ENCODE measurements at regions not wholly inside any gene's neighbourhood (a gene's known extent, or its start where the extent isn't known, plus 50 kb on each side); places are given as distances from the start of the nearest gene placed in this dataset.

GRCh38 chr16:54462771-54463170 is 176.2 kb upstream of the IRX3 start:
- peaks cover 40% of the 10 kb centered on the region for H3K9me3 ChIP-seq
- H3K27me3 ChIP-seq = no peaks in the 10 kb centered on the region
- no peak overlapping the region for H3K4me3 ChIP-seq
- no peak for TF ChIP-seq Cebpa-rat (IDR thresholded peaks at IDR 0.05)
- H3K9ac ChIP-seq = no peak overlapping the region
- H3K4me1 ChIP-seq = peaks cover 23% of the 10 kb centered on the region
- no peak overlapping the region for H3K4me2 ChIP-seq
- no peak overlapping the region for H3K27ac ChIP-seq
- H3K36me3 ChIP-seq = peaks cover 3% of the 10 kb centered on the region; the same call in 1 of the 2 replicates
- no peaks in the 10 kb centered on the region for H4K20me1 ChIP-seq

- H3K27ac ChIP-seq = no peak overlapping the region
- TF ChIP-seq Cebpa-rat (IDR thresholded peaks at IDR 0.05) = no peak
- peaks cover 29% of the 10 kb centered on the region for H3K4me1 ChIP-seq
- H3K27me3 ChIP-seq = no peaks in the 10 kb centered on the region
- H3K9ac ChIP-seq = no peak overlapping the region
- no peak overlapping the region for H3K4me2 ChIP-seq
- H3K36me3 ChIP-seq = peaks cover 3% of the 10 kb centered on the region; the same call in 1 of the 2 replicates
- peaks cover 40% of the 10 kb centered on the region for H3K9me3 ChIP-seq
- no peak overlapping the region for H3K4me3 ChIP-seq
- H4K20me1 ChIP-seq = no peaks in the 10 kb centered on the region
Observed at GRCh38 chr16:54462151-54462651, 175.6 kb upstream of the IRX3 start.

- Histone ChIP-seq H3K36me3 (peaks cover 3% of the 10 kb centered on the region; the same call in 1 of the 2 replicates), H3K4me3 (no peak overlapping the region), H3K27ac (no peak overlapping the region), H3K27me3 (no peaks in the 10 kb centered on the region), H3K9me3 (peaks cover 31% of the 10 kb centered on the region), H3K4me2 (peak overlapping the region; percentile 59), H3K9ac (no peak overlapping the region), H3K4me1 (peaks cover 47% of the 10 kb centered on the region), H4K20me1 (no peaks in the 10 kb centered on the region)
- no peak for TF ChIP-seq Cebpa-rat (IDR thresholded peaks at IDR 0.05)
Observed at GRCh38 chr16:54460263-54460860, 173.8 kb upstream of the IRX3 start.

DNA sequence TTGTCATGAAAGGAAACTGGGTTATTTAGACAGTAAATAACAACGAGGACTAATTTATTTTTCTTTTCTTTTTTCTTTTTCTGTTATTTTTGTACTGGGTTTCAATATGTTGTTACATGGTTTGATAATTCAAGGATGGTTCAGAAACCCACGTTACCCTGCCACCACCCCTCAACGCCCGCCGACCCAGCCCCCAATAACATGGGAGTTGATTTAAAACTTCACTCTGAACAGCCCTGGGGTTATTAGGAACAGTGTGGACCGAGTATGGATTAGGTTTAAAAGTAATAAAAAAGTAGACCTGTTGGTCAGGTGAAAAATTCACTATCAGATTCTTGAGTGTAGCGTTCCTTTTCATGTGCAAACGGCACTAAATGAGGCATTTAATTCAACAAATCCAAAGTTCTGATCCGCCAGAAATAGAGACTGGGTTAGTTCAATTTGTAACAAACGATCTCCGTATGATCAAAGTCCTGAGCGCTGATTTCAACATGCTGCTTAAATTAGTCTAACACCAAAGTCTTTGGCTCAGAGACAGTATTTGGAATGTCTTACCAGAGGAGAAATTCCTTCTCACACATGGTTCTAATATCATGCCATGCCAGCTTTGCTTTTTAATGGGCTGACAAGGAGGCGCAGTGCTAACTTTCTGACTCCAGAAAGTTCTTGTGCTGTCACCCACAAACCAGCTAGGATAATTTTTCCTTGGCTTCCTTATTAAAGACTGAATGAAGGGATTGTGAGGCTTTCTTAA is 173.1 kb upstream of the IRX3 start:
- H3K4me3 ChIP-seq = no peak overlapping the region
- peaks cover 25% of the 10 kb centered on the region for H3K9me3 ChIP-seq
- H3K36me3 ChIP-seq = peaks cover 3% of the 10 kb centered on the region; the same call in 1 of the 2 replicates
- H3K9ac ChIP-seq = no peak overlapping the region
- H3K27ac ChIP-seq = no peak overlapping the region
- H3K4me2 ChIP-seq = peak overlapping the region; percentile 59
- no peaks in the 10 kb centered on the region for H3K27me3 ChIP-seq
- no peaks in the 10 kb centered on the region for H4K20me1 ChIP-seq
- peaks cover 54% of the 10 kb centered on the region for H3K4me1 ChIP-seq
- TF ChIP-seq Cebpa-rat (IDR thresholded peaks at IDR 0.05) = no peak

DNA sequence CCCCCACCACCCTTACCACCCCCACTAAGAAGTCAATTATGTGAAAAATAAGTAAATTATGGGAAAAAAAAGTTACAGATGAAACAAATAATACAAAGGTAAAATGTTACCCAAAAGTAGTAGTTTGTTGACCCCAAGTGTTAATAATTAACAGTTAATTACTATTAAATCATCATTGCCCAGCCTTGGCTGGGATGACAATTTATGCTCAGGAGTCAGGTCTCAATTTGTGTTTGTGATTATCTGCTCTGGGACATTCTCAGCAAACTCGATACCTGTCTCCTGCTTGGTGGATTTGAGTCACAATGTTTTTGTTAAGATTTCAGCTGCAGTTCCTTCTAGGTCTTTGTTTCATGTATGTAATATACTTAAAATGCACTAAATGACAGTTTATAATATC is 172.3 kb upstream of the IRX3 start:
- Histone ChIP-seq H3K9ac (no peak overlapping the region), H3K9me3 (peaks cover 17% of the 10 kb centered on the region), H3K4me3 (no peak overlapping the region), H3K36me3 (peaks cover 3% of the 10 kb centered on the region; the same call in 1 of the 2 replicates), H3K27ac (no peak overlapping the region), H3K4me1 (peaks cover 61% of the 10 kb centered on the region), H4K20me1 (no peaks in the 10 kb centered on the region), H3K4me2 (no peak overlapping the region), H3K27me3 (no peaks in the 10 kb centered on the region)
- no peak for TF ChIP-seq Cebpa-rat (IDR thresholded peaks at IDR 0.05)

GRCh38 chr16:54456291-54456690 is 169.7 kb upstream of the IRX3 start:
- H3K4me2 ChIP-seq = peak overlapping the region; percentile 66

GRCh38 chr16:54455030-54455725 is 168.6 kb upstream of the IRX3 start:
- Histone ChIP-seq H3K27me3 (no peaks in the 10 kb centered on the region), H3K4me3 (no peak overlapping the region), H3K36me3 (no peaks in the 10 kb centered on the region), H4K20me1 (no peaks in the 10 kb centered on the region), H3K9ac (no peak overlapping the region), H3K9me3 (no peaks in the 10 kb centered on the region), H3K4me1 (peaks cover 56% of the 10 kb centered on the region), H3K27ac (0 out of 2 replicates have a peak overlapping the region, but pooled peaks have one; percentile 4), H3K4me2 (peak overlapping the region; percentile 66)
- no peak for TF ChIP-seq Cebpa-rat (IDR thresholded peaks at IDR 0.05)

More at GRCh38 chr16:54456291-54456690, 169.7 kb upstream of the IRX3 start:
- no peaks in the 10 kb centered on the region for H4K20me1 ChIP-seq
- no peak overlapping the region for H3K27ac ChIP-seq
- peaks cover 62% of the 10 kb centered on the region for H3K4me1 ChIP-seq
- no peak for TF ChIP-seq Cebpa-rat (IDR thresholded peaks at IDR 0.05)
- no peaks in the 10 kb centered on the region for H3K36me3 ChIP-seq
- no peak overlapping the region for H3K9ac ChIP-seq
- H3K4me3 ChIP-seq = no peak overlapping the region
- no peaks in the 10 kb centered on the region for H3K27me3 ChIP-seq
- H3K9me3 ChIP-seq = no peaks in the 10 kb centered on the region

GRCh38 chr16:54454616-54455015 is 168.0 kb upstream of the IRX3 start:
- Histone ChIP-seq H3K36me3 (no peaks in the 10 kb centered on the region), H3K27ac (0 out of 2 replicates have a peak overlapping the region, but pooled peaks have one; percentile 4), H3K9me3 (no peaks in the 10 kb centered on the region), H3K4me2 (peak overlapping the region; percentile 66), H3K27me3 (no peaks in the 10 kb centered on the region), H3K4me1 (peaks cover 51% of the 10 kb centered on the region), H3K4me3 (no peak overlapping the region), H3K9ac (no peak overlapping the region), H4K20me1 (no peaks in the 10 kb centered on the region)
- TF ChIP-seq Cebpa-rat (IDR thresholded peaks at IDR 0.05) = no peak

GRCh38 chr16:54453871-54454270 is 167.3 kb upstream of the IRX3 start:
- Histone ChIP-seq H3K27ac (no peak overlapping the region), H3K27me3 (no peaks in the 10 kb centered on the region), H3K4me2 (peak overlapping the region; percentile 66), H3K9ac (no peak overlapping the region), H4K20me1 (no peaks in the 10 kb centered on the region), H3K36me3 (no peaks in the 10 kb centered on the region), H3K9me3 (no peaks in the 10 kb centered on the region), H3K4me1 (peaks cover 51% of the 10 kb centered on the region), H3K4me3 (no peak overlapping the region)
- no peak for TF ChIP-seq Cebpa-rat (IDR thresholded peaks at IDR 0.05)

Data from BLaER1 (cell line).